Caco-2 (cell line): ENCODE measurements at regions not wholly inside any gene's neighbourhood (a gene's known extent, or its start where the extent isn't known, plus 50 kb on each side); places are given as distances from the start of the nearest gene placed in this dataset.

ENCODE experiments used
- BruUV-seq: library from RNA; stranded (reverse); fragments of 400-500 nt; replicated peaks from 2 replicates; lab custom pipeline; 2021; lab: Mats Ljungman, UMichigan
- CTCF ChIA-PET: fragments of 300-600 bp; sonication (Branson Sonifier 250); formaldehyde crosslinking; loops from one replicate; lab custom pipeline; 2022; ENCODE audit warnings: antibody characterized with exemption; lab: Charles Lee
- POLR2A ChIA-PET: fragments of 300-600 bp; sonication (Branson Sonifier 250); formaldehyde crosslinking; loops from one replicate; lab custom pipeline; 2022; ENCODE audit warnings: antibody characterized with exemption; lab: Charles Lee
- DNase-seq, 2 experiments: peaks; one replicate each; pipeline versions ENCODE4 v3.0.0 to v3.0.0-alpha.2; 2020 to 2022
- H3K27me3 ChIP-seq: replicated peaks from 2 replicates; pipeline ENCODE4 v1.6.0; 2011; ENCODE audit warnings: low read length; ENCODE audit not compliant: control insufficient read depth, insufficient read depth
- H3K36me3 ChIP-seq: 2 replicates; pipeline ENCODE4 v1.5.1; 2011; ENCODE audit warnings: low read length; ENCODE audit not compliant: control insufficient read depth, insufficient read depth
- H3K4me1 ChIP-seq: fragments of 250-450 bp; sonication (Bioruptor Pico); 2 replicates; pipeline ENCODE4 v1.5.1; 2020; ENCODE audit warnings: mild to moderate bottlenecking
- H3K4me3 ChIP-seq: 2 replicates; pipeline ENCODE4 v1.5.1; 2011; ENCODE audit warnings: low read depth, mild to moderate bottlenecking, control low read depth, low read length
- H3K9me3 ChIP-seq: fragments of 250-450 bp; sonication (Bioruptor Pico); 2 replicates; pipeline ENCODE4 v1.5.1; 2020; ENCODE audit warnings: mild to moderate bottlenecking, moderate library complexity
- H3K27ac Mint-ChIP-seq: one replicate; pipeline ENCODE4 v1.8.0; 2022; ENCODE audit warnings: mixed read lengths; ENCODE audit not compliant: unreplicated experiment
- H3K27me3 Mint-ChIP-seq: one replicate; pipeline ENCODE4 v1.8.0; 2022; ENCODE audit warnings: mixed read lengths; ENCODE audit not compliant: insufficient read depth, unreplicated experiment
- H3K36me3 Mint-ChIP-seq: one replicate; pipeline ENCODE4 v1.8.0; 2022; ENCODE audit warnings: mild to moderate bottlenecking, mixed read lengths; ENCODE audit not compliant: insufficient read depth, unreplicated experiment
- H3K4me1 Mint-ChIP-seq: one replicate; pipeline ENCODE4 v1.8.0; 2022; ENCODE audit warnings: low read depth, mixed read lengths; ENCODE audit not compliant: unreplicated experiment
- H3K4me3 Mint-ChIP-seq: one replicate; pipeline ENCODE4 v1.8.0; 2022; ENCODE audit warnings: mild to moderate bottlenecking, moderate library complexity, mixed read lengths; ENCODE audit not compliant: unreplicated experiment
- H3K9me3 Mint-ChIP-seq: one replicate; pipeline ENCODE4 v1.8.0; 2022; ENCODE audit warnings: mixed read lengths; ENCODE audit not compliant: unreplicated experiment
- intact Hi-C: fragments of 100-400 bp; cut with micrococcal nuclease; formaldehyde crosslinking; loops from one replicate; pipeline ENCODE4 v1.10.0; 2022; ENCODE audit not compliant: unreplicated experiment
- TF ChIP-seq, protein P1 (sequence below), 2 experiments: fragments of 200-600 bp in 1 of 2; IDR thresholded peaks; 1 replicate in 1 of 2; 2 replicates in 1 of 2; pipeline versions ENCODE4 v1.5.1 to v1.8.0; 2011 to 2022; ENCODE audit warnings: antibody characterized with exemption in 1 of 2, control low read depth in 1 of 2, inconsistent platforms in 1 of 2, low read depth in 1 of 2, low read length in 1 of 2, mild to moderate bottlenecking in 1 of 2, moderate library complexity in 1 of 2; ENCODE audit not compliant: insufficient read depth in 1 of 2, severe bottlenecking in 1 of 2, unreplicated experiment in 1 of 2

DNA sequence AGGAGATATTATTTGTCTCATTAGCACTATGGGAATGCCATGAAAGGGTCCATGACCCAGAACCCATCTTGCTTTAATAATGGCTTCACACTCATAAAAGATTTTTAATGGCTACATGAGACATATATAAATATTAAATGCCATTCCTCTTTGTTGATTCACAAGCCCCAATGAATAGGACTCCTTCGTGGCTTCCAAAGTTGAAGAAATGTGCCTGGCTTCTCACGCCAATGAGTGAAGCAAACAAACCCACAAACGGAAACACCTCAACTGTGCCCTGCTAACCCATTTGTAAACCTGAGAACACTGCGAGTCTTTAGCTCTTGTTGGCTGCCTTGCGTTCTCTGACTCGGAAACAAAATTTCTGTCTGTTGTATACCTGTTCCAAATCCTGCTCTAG lies 381.7 kb upstream of the DDHD1 start:
- POLR2A ChIA-PET = no interaction called here
- Mint-ChIP-seq H3K27ac (no peak overlapping the region), H3K4me3 (no peak overlapping the region), H3K9me3 (no peaks in the 10 kb centered on the region), H3K4me1 (peaks cover 26% of the 10 kb centered on the region), H3K36me3 (peaks cover 5% of the 10 kb centered on the region), H3K27me3 (no peaks in the 10 kb centered on the region)
- no peaks in the 10 kb centered on the region for H3K36me3 ChIP-seq
- H3K9me3 ChIP-seq = no peaks in the 10 kb centered on the region
- DNase-seq = no peak
- no peaks in the 10 kb centered on the region for H3K27me3 ChIP-seq
- intact Hi-C loops = loop anchor here (5.0 kb wide), 1 partner anchor 407 kb away; no protein-coding TSS in a partner anchor
- TF ChIP-seq, protein P1, sequence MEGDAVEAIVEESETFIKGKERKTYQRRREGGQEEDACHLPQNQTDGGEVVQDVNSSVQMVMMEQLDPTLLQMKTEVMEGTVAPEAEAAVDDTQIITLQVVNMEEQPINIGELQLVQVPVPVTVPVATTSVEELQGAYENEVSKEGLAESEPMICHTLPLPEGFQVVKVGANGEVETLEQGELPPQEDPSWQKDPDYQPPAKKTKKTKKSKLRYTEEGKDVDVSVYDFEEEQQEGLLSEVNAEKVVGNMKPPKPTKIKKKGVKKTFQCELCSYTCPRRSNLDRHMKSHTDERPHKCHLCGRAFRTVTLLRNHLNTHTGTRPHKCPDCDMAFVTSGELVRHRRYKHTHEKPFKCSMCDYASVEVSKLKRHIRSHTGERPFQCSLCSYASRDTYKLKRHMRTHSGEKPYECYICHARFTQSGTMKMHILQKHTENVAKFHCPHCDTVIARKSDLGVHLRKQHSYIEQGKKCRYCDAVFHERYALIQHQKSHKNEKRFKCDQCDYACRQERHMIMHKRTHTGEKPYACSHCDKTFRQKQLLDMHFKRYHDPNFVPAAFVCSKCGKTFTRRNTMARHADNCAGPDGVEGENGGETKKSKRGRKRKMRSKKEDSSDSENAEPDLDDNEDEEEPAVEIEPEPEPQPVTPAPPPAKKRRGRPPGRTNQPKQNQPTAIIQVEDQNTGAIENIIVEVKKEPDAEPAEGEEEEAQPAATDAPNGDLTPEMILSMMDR (IDR thresholded peaks at IDR 0.05; ENCODE audit: insufficient read depth in 1 of 2, low read depth in 1 of 2, low read length in 1 of 2, severe bottlenecking in 1 of 2, unreplicated experiment in 1 of 2) = no peak
- no peak overlapping the region for H3K4me3 ChIP-seq
- CTCF ChIA-PET = no interaction called here
- no TSS peak for BruUV-seq
- peaks cover 43% of the 10 kb centered on the region for H3K4me1 ChIP-seq

DNA sequence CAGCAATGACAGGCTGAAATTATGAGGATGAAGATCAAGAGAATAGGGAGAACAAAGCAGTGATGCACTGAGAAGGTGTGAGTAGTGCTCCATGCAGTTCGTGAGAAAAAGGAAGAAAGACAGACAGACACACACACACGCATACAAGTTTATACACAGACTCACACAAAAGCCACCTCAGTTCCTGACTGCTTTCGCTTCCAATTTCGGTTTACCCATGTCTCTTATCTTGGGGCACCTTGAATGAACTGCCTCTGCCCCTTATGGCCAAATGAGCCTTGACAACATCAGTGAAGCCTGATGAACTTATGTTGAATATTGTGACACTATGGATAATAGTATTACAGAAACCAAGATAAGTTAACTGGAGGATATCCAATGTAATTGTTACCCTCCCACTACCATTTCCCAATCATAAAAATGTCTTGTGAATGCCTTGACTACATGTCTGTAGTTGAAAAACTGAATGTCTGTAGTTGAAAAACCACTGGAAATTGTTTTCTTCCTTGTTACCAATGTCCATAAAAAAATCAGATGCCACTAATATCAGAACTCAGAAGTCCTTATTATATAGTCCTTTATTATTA lies 380.4 kb upstream of the DDHD1 start:
- intact Hi-C loops = no loop called here
- Mint-ChIP-seq H3K4me3 (no peak overlapping the region), H3K27me3 (no peaks in the 10 kb centered on the region), H3K36me3 (no peaks in the 10 kb centered on the region), H3K27ac (no peak overlapping the region), H3K4me1 (peaks cover 18% of the 10 kb centered on the region), H3K9me3 (peaks cover 12% of the 10 kb centered on the region)
- Histone ChIP-seq H3K9me3 (no peaks in the 10 kb centered on the region), H3K4me1 (peaks cover 39% of the 10 kb centered on the region), H3K4me3 (no peak overlapping the region), H3K36me3 (no peaks in the 10 kb centered on the region), H3K27me3 (no peaks in the 10 kb centered on the region)
- ChIA-PET POLR2A (no interaction called here), CTCF (no interaction called here)
- TF ChIP-seq, protein P1 (IDR thresholded peaks at IDR 0.05; ENCODE audit: insufficient read depth in 1 of 2, low read depth in 1 of 2, low read length in 1 of 2, severe bottlenecking in 1 of 2, unreplicated experiment in 1 of 2) = no peak
- DNase-seq = no peak
- no TSS peak for BruUV-seq

DNA sequence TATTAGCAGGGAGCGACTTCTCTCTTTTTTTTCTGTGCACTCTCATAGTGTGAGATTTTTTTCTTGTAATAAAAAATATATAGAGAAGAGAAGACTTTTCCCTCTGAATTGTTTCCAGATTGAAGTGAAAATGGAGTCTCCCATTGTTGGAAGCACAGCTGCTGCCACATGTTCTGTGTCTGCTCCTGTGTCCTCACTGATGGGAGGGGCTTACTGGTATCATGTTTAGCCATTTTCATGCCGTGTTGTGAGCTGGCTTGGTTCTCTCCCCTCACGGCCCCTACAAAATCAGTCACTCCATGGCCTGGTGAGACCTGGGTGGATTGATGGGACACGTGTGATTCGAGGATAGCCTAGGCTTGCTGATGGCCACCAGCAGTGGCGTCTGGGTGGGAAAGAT lies 379.7 kb upstream of the DDHD1 start:
- no peak for DNase-seq
- Mint-ChIP-seq H3K27ac (no peak overlapping the region), H3K4me1 (peaks cover 13% of the 10 kb centered on the region), H3K27me3 (no peaks in the 10 kb centered on the region), H3K9me3 (peaks cover 14% of the 10 kb centered on the region), H3K4me3 (no peak overlapping the region), H3K36me3 (no peaks in the 10 kb centered on the region)
- TF ChIP-seq, protein P1 (IDR thresholded peaks at IDR 0.05; ENCODE audit: insufficient read depth in 1 of 2, low read depth in 1 of 2, low read length in 1 of 2, severe bottlenecking in 1 of 2, unreplicated experiment in 1 of 2) = no peak
- no peaks in the 10 kb centered on the region for H3K27me3 ChIP-seq
- H3K9me3 ChIP-seq = no peaks in the 10 kb centered on the region
- ChIA-PET CTCF (no interaction called here), POLR2A (no interaction called here)
- H3K36me3 ChIP-seq = no peaks in the 10 kb centered on the region
- intact Hi-C loops = no loop called here
- BruUV-seq = no TSS peak
- no peak overlapping the region for H3K4me3 ChIP-seq
- H3K4me1 ChIP-seq = peaks cover 32% of the 10 kb centered on the region
